CD4-positive, alpha-beta T cell treated with Interferon gamma for 1 hour (primary cell): ENCODE measurements at regions not wholly inside any gene's neighbourhood (a gene's known extent, or its start where the extent isn't known, plus 50 kb on each side); places are given as distances from the start of the nearest gene placed in this dataset.
"Not testable (repeated sequence)": the region's sequence is repeated elsewhere in the genome, so short reads cannot be mapped to it uniquely, and the experiment has no call there.

ENCODE experiments used
- DNase-seq: peaks from one replicate; pipeline ENCODE4 v3.0.0-alpha.2; 2020

- no peak for DNase-seq
These were observed 250.8 kb downstream of the FOXD2 start for GRCh38 chr1:47688461-47689296.

- DNase-seq: no peak
These were observed 252.1 kb downstream of the FOXD2 start for GRCh38 chr1:47689894-47690293.

DNA sequence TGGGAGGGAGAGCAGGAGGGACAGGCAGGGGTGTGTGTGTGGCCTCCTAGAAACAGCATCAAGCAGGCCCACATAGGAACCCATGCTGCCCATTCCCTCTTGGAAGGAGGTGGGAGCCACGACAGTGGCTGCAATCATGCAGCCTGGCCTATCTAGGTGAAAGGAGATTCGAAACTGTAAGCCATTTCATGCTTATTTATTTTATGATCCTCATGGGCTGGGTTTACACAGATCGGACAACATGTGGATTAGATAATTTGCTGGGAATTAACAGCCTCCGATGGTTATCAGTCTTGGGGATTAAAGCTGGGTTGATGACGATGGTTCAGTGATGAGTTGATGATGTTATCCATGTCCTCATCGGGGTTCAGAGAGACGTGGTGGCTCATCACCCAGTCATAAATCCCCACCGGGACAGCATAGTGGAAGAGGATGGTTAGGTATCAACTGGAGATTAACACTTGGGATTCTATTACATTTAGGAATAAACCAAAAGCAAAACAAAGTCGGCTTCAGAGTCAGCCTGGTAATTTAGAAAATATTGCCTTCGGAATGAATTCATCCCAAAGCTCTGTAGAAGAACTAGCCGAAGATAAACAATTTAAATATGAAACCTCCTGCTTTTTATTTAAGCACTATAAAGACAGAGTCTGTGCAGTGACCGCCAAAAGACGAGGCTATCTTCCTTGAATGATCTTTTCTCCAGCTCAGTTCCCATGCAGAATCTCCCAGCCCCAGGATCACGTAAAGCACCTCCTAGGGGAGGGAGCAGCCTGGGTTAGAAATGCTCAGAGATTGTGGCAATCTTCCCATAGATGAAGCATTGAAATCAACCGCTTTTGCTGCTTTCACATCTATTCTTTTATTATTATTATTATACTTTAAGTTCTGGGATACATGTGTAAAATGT is 252.8 kb downstream of the FOXD2 start:
- no peak for DNase-seq

DNA sequence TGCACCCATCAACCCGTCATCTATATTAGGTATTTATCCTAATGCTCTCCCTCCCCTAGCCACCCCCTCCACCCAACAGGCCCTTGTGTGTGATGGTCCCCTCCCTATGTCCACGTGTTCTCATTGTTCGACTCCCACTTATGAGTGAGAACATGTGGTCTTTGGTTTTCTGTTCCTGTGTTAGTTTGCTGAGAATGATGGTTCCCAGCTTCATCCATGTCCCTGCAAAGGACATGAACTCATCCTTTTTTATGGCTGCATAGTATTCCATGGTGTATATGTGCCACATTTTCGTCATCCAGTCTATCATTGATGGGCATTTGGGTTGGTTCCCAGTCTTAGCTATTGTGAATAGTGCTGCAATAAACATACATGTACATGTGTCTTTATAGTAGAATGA is 253.4 kb downstream of the FOXD2 start:
- not testable (repeated sequence) for DNase-seq

GRCh38 chr1:47692196-47692595 is 254.4 kb downstream of the FOXD2 start:
- DNase-seq: no peak

DNA sequence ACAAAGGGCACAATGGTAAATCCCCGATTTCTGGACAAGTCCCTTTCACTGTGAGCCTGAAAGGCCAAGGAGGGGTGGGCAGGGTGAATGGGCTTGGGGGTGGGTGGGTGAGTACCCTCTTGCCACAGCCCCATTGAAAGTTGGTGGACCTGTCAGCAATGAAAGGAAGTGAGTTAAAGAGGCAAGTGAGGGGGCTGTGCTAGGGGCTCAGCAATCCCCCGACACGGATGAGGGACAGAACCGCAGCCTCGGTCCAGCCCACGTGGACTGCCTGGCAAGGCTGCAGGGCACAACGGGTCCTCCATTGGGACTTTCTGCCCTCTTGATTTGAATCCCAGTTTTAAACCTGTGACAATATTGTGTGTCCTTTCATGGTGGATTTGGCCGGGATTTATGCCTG is 255.3 kb downstream of the FOXD2 start:
- no peak for DNase-seq

DNA sequence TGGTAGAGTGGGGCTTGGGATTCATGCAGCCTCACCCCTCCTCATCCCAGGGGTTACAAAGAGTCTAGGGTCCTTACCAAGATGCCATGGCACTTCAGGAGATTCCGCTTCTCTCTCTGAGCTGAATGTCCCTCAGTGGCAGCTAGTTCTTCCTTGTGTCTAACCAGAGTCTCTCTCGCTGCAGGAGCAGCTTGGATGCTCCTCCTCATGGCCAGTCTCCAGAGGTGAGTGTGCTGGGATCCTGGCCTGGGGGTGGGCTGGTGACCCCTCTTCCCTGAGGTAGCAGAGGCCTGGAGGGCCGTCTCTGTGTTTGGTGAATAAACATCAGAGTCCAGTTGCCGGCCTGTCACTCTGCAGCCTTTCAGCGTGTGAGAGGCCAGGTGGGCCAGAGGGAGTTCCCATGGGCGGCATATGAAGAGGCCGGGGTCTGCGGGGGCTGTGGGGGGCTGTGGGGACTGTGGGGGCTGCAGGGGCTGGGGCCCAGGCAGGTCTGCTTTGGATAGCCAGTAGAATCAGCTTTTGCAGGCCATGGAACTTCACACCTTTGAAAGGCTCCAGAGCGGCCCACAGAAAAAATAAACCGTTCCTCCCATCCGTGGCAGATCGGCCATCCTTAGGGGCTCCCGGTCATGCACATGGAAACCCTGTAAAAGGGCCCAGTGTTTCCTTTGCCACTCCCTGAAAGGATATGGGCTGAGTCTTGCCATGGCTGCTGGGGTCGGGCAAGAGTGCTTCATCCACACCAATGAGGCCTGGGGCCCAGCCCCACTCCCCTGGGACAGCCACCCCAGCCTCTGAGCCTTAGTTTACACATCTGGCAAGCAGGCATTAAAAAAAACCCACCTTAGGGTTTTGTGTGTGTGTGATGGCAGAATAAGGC is 256.4 kb downstream of the FOXD2 start:
- no peak for DNase-seq

DNA sequence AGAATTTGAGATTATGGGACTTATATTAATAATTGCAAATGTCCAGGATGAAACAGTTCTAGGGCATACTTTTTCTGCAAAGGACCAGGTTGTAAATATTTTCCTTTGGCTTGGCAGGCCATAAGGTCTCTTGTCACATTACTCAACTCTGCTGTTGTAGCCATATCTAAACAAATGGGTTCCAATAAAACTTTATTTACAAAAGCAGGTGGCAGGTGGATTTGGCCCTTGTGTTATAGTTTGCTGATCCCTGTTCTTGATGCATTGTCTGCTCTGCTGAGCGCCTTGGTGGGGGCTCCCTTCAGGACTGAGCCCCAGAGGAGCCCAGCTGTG is 258.5 kb downstream of the FOXD2 start:
- DNase-seq: no peak

- no peak for DNase-seq
These were observed 259.0 kb downstream of the FOXD2 start for GRCh38 chr1:47696737-47697441.

DNA sequence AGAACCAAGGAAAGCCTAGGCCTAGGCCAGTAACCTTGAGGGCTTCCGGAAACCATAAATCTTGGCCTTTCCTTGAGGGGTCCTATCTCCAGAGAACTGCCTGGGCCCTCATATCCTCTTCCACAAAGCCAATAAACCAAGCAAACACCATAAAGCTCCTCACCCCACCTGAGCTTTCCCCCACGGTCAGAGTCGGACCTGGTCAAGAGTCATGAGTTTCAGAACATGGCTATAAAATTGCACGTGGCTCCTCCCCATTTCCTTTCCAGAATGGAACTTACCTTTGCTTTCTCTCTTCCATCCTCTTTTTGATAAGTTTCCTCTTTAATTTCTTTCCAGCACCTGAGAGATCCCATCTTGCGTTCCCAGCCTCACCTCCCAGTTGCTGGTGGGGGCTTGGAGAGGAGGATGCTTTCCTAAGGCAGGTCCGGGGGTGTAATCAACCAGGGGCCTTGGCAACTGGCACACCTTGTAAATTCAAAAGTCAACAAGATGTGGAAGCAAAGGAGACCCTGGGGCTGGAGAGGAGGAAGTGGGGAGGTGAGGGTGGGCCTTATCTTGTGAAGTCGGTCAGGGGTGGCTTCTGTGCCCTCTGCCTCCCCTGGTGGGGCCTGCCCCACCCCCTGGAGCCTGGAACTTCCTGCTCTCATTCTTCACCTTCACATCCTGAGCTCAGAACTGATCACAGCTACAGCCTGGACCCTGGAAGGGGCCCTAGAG is 259.9 kb downstream of the FOXD2 start:
- no peak for DNase-seq

GRCh38 chr1:47699492-47700235 is 261.8 kb downstream of the FOXD2 start:
- DNase-seq: no peak

GRCh38 chr1:47701283-47701682 is 263.4 kb downstream of the FOXD2 start:
- DNase-seq: no peak

- no peak for DNase-seq
These were observed 264.1 kb downstream of the FOXD2 start for GRCh38 chr1:47701741-47702515.

- DNase-seq: no peak
These were observed 265.4 kb downstream of the FOXD2 start for GRCh38 chr1:47703156-47703825.

GRCh38 chr1:47703981-47704596 is 266.2 kb downstream of the FOXD2 start:
- no peak for DNase-seq

GRCh38 chr1:47705517-47706130 is 267.8 kb downstream of the FOXD2 start:
- DNase-seq: no peak

- no peak for DNase-seq
These were observed 269.7 kb downstream of the FOXD2 start for GRCh38 chr1:47707503-47707902.

- no peak for DNase-seq
These were observed 270.2 kb downstream of the FOXD2 start for GRCh38 chr1:47708019-47708535.
